Heart left ventricle (tissue), 13 donors: ENCODE measurements at regions not wholly inside any gene's neighbourhood (a gene's known extent, or its start where the extent isn't known, plus 50 kb on each side); places are given as distances from the start of the nearest gene placed in this dataset.

Experiments
- POLR2A ChIP-seq, 2 donors: fragments of 450-650 bp; IDR thresholded peaks; one replicate each; pipeline ENCODE4 v1.6.1; 2017; ENCODE audit warnings: antibody characterized with exemption in 2 of 2, mild to moderate bottlenecking in 2 of 2, moderate library complexity in 2 of 2
- TF ChIP-seq, protein P1 (sequence below), 12 donors: fragments of 200-600 bp; sonication (generic) in 4 of 12; IDR thresholded peaks; one replicate each; pipeline versions ENCODE4 v1.5.0 to v1.8.0; 2018 to 2022; ENCODE audit warnings: antibody characterized with exemption in 12 of 12, mild to moderate bottlenecking in 5 of 12
- donor health status: ischemic (EF 13 %, LVEDD 7.1; RV severe dilation, severe dysfunction).
- donor health status: DM: no; HTN: yes; CAD: no.
- donor health status: DM: no; HTN: no; CAD: no.
- donor health status: ischemic (EF 25% LVEDD 6.9; RV normal size, moderate dysfunction).
- donor health status: ischemic (EF 25% LVEDD 5.7; RV mildly dilated, moderate dysfunction).
- donor health status: ischemic (EF 35%, LVEDD 5.7; RV mildly dilated, moderate dysfunction).
- donor health status: nonischemic (EF 11% LVEDD 7.7; RV severe dilation, severe dysfunction).
- donor health status: DM: yes; HTN: yes; CAD: no.
- donor health status: PGD.
- donor health status: ischemic (EF 29% LVEDD 5.4; RV normal size, mild dysfunction).
- donor health status: nonischemic (EF 23%, LVEDD 6.1; RV moderate dilation, normal function).

DNA sequence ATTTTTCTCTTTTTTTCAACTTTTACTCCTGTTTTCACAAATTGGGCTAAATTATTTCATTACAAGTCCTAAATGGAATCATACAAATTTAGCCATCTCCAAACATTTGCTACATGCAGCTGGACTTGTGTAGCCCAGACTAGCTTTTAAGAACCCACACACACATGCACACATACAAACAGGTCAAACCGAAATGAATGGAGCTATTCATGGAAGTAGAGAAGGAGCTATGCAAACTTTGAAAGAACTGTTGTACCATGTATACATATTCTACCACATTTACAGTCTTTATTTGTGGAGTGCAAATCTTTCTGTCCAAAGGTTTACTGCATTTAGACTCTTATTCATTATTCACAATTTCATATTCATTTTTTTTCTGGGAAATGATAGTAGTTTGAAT, 189.1 kb upstream of the RNPC3 start:
- TF ChIP-seq, protein P1, sequence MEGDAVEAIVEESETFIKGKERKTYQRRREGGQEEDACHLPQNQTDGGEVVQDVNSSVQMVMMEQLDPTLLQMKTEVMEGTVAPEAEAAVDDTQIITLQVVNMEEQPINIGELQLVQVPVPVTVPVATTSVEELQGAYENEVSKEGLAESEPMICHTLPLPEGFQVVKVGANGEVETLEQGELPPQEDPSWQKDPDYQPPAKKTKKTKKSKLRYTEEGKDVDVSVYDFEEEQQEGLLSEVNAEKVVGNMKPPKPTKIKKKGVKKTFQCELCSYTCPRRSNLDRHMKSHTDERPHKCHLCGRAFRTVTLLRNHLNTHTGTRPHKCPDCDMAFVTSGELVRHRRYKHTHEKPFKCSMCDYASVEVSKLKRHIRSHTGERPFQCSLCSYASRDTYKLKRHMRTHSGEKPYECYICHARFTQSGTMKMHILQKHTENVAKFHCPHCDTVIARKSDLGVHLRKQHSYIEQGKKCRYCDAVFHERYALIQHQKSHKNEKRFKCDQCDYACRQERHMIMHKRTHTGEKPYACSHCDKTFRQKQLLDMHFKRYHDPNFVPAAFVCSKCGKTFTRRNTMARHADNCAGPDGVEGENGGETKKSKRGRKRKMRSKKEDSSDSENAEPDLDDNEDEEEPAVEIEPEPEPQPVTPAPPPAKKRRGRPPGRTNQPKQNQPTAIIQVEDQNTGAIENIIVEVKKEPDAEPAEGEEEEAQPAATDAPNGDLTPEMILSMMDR (IDR thresholded peaks at IDR 0.05): no peak
- no peak for TF ChIP-seq POLR2A (IDR thresholded peaks at IDR 0.05)
